Ammon's horn (tissue), 1 donor: ENCODE measurements at regions not wholly inside any gene's neighbourhood (a gene's known extent, or its start where the extent isn't known, plus 50 kb on each side); places are given as distances from the start of the nearest gene placed in this dataset.

Experiments used
- DNase-seq: peaks from one replicate; pipeline ENCODE4 v3.0.0-alpha.2; 2016; ENCODE audit warnings: low spot score

GRCh38 chr13:74784959-74785358 is 650.8 kb upstream of the KLF12 start:
- no peak for DNase-seq

DNA sequence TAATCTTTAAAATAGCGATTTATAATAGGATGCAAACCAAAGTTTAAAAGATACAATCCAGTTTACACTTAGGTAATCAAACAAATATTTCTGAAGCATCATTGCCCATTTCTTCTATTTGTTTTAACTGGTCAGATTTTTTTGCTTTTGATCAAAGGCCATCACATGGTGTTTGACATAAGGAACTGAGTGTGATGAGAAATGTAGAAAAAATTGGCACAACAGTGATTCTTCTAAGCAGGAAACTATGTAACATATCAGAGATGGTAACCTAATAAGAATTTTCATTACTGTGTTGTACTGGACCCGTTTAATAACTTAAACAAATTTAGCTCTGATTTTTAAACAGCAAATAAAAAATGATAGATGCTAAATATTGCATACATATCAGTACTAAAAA is 644.7 kb upstream of the KLF12 start:
- DNase-seq = no peak

DNA sequence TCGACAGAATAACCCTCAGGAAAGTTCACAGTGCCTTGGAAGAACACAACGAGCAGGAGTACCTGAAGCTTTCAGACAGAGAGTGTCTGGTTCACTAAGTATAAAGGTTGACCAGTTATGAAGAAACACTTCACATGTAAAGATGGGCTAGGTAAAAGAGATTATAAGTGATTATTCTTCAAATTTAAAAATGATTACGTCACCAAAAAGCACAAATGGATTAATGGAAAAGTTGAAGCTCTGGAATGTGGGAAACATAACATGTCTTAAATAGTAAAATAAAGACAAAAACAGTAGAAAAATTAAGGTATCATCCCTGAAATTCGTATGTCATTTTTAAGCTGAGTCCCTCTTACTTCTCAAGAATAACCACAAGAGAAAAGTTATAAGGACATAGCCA is 643.9 kb upstream of the KLF12 start:
- DNase-seq = no peak

GRCh38 chr13:74774264-74774663 is 640.1 kb upstream of the KLF12 start:
- DNase-seq = no peak

GRCh38 chr13:74773248-74773647 is 639.0 kb upstream of the KLF12 start:
- DNase-seq = no peak

GRCh38 chr13:74771964-74772363 is 637.8 kb upstream of the KLF12 start:
- DNase-seq = no peak

- DNase-seq = no peak
Measured at GRCh38 chr13:74770361-74770760, 636.2 kb upstream of the KLF12 start.

- no peak for DNase-seq
Measured at GRCh38 chr13:74769333-74769732, 635.1 kb upstream of the KLF12 start.

- no peak for DNase-seq
Measured at GRCh38 chr13:74768521-74769085, 634.4 kb upstream of the KLF12 start.

DNA sequence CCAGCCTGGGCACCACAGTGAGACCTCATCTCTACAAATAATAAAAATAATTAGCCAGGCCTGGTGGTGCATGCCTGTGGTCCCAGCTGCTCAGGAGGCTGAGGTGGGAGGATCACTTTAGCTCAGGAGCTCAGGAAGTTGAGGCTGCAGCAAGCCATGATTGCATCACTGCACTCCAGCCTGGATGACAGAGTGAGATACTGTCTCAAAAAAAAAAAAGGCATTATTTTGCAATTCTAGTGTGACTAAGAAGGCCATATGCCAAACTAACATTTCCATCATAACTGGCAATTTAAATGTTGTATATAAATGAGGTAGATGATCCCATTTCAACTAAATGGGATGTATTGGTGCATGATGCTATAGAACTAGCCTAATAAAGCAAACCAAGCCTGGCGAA is 632.8 kb upstream of the KLF12 start:
- no peak for DNase-seq

- DNase-seq = no peak
Measured at GRCh38 chr13:74765955-74766354, 631.8 kb upstream of the KLF12 start.

DNA sequence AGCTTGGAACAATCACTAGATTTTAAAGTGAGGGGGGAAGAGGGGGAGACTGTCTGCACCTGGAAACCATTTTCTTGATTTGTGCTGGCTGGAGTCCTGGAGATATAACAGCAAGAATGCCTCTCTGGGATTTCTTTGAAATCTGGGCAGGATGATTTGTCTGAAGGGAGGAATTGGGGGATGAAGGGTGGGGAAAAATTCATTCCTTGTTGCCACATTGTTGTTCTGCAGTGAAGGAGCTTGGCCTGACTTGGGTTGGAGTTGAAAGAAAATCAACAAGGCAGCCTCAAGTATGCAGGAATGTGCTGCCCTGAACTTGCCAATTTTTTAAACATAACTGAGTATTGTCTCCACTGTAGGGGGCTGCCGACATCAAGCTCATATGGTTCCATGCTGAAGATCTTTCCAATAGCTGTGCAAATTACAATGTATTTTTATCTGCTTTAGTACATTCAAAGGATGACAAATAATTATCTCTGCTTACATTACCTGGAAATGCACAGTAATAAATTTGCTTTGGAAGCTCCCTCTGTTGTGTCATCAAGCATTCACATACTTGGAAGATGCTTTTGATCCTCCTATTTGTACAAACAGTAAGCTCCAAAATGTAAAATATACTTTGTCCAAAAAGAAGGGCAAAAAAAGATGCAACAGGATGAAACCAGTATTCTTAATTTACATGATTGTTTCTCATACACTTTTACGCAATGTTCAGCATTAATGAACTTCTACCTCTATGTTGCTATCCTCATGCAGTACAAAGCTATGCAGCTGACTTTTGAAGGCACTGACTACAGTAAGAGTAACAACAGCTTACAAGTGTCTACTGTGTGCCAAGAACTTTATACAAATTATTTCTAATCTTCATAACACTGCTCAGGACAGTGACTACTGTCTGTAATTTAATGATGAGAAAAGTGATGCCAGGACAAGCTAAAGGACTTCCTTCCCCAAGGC is 627.9 kb upstream of the KLF12 start:
- DNase-seq = no peak

DNA sequence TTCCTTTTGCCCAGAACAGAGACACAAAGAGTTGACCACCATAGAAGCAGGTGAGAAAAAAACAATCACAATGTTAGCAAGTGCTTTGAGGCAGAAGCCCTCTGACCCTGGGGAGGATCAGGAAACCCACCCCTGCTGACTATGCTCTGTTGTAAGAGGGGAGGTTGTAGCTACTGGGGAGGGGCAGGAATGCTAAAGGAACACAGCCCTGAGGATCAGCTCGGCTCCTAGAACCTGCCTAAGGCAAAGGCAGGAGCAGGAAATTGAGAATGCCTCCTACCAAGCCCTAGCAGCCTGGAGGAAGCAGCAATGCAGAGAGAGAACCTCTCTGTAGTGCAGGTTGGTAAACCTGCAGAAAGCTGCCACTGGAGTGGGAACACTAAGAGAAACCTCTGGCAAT is 624.0 kb upstream of the KLF12 start:
- DNase-seq = no peak

DNA sequence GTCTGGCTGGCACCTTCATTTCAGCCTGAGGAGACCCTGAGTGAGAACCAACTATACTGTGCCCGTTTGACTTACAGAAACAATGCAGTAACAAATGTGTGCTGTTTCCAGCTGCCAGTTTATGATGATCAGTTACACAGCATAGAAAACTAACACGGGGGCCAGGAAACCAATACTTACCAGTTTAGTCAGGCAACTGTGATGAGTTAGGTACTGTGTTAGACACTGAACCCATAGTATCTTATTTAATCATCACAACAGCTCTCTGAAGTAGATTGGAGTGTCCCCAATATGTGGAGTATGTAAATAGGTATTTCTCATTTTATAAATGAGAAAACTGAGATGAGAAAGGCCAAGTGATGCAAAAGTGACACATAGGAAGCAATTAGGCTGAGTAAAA is 620.9 kb upstream of the KLF12 start:
- no peak for DNase-seq

DNA sequence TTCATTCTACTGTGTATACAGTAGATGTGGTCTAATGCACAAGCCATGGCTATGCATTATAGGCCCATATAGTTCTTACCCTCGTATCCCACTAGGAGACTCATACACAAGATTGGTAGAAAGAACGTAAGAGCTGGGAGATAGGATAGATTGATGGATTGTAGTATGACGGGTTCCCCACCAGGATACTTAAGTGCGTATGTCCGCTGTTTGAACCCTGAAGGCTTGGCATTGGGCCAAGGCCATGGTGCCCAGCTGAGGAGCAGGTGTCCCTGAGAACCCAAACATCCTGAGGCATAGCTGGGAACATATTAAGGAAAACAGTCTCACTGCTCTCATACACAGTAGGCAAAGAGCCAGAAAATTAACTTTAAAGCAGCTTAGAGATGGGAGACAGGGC is 617.5 kb upstream of the KLF12 start:
- no peak for DNase-seq

DNA sequence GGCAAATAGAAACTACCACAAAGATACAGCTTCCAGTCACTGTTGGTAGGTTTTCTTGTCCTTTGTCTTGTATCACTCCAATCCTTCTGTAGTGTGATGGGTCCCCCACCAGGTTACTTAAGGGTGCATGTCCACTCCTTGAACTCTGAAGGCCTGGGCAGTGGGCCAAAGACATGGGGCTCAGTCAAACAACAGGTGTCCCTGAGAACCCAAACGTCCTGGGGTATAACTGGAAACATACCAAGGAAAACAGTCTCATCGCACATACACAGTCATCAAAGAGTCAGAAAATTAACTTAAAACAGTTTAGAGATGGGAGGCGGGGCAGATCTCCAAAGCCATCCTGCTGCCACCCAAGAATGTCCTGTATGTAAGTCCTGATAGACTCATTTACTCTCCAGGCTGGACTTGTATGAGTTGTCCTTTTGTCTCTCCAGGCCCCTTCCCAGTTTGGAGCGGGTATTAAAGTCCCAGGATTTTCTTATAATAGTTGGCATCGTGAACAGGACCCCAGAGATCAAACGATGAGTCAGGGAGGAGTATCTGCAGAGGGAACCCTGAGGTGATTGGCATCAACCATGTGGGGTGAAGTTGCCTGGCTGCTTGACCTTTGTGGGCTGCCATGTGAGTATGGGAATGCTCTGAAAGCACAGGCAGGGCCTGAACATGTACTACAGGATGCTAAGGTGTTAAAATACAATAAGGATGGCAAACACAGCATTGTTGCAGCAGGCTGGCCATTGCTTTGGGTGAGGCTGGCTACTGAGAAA is 613.2 kb upstream of the KLF12 start:
- DNase-seq = no peak

DNA sequence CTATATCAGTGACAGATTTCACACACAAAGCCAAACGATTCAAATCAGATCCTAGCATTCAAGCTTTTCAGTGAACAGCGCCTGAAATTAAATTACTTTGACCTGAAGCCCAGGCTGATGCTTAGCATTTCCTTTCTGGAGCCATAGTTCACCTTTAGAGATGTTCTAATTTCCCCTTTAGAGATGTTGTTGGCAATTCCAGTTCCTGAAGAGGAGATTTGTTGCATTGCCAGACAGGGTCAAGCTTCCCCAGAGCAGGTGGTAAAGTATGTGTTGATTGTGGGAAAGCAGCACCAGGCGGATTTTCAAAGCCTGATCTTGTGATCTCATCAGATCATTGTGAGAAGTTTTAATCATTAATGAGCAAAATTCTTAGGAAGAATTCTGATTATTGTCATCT is 609.8 kb upstream of the KLF12 start:
- DNase-seq = no peak

DNA sequence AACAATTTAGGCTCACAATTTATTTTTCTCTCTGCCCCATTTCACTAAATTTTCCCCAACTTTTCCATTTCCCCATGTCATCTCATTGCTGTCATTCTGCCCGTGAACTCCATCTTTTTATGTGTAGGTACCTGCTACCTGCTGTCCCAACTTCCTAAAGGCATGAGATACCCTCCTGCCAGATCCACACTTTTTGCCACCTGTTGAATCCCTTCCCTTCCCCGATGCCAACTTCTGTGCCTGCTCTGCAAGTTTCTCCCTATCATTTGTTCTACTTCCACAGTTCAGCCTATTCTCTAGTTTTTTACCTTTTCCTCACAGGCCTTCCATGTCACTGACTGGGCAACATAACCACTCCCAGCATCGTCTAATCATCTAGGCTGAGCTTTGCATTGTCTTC is 607.5 kb upstream of the KLF12 start:
- no peak for DNase-seq

- no peak for DNase-seq
Measured at GRCh38 chr13:74732736-74733385, 598.7 kb upstream of the KLF12 start.

- DNase-seq = no peak
Measured at GRCh38 chr13:74731731-74732130, 597.5 kb upstream of the KLF12 start.

- DNase-seq = no peak
Measured at GRCh38 chr13:74730556-74731331, 596.5 kb upstream of the KLF12 start.

GRCh38 chr13:74726206-74726605 is 592.0 kb upstream of the KLF12 start:
- DNase-seq = no peak
